HCT116 (cell line): ENCODE measurements at regions not wholly inside any gene's neighbourhood (a gene's known extent, or its start where the extent isn't known, plus 50 kb on each side); places are given as distances from the start of the nearest gene placed in this dataset.

Source experiments
- ATAC-seq: fragments of 200-7000 bp; cut with Tn5 transposase; 2 replicates; pipeline ENCODE4 v1.9.1; 2020; ENCODE audit warnings: mild to moderate bottlenecking, moderate library complexity
- BruUV-seq: library from RNA; stranded (reverse); fragments of 400-500 nt; replicated peaks from 2 replicates; lab custom pipeline; 2021; lab: Mats Ljungman, UMichigan
- CTCF ChIA-PET: fragments of 300-600 bp; sonication (Branson Sonifier 250); formaldehyde crosslinking; loops from one replicate; lab custom pipeline; 2021; ENCODE audit warnings: antibody characterized with exemption; lab: Charles Lee
- POLR2A ChIA-PET: fragments of 300-600, 350-600 bp; sonication (Branson Sonifier 250); formaldehyde crosslinking; loops from one replicate; lab custom pipeline; 2021; ENCODE audit warnings: antibody characterized with exemption; lab: Charles Lee
- RAD21 ChIA-PET, 2 experiments: fragments of 300-600 bp; sonication (Branson Sonifier 250); formaldehyde crosslinking; loops; one replicate each; lab custom pipeline; 2023; ENCODE audit warnings: low total read pairs in 2 of 2; ENCODE audit not compliant: uncharacterized antibody in 2 of 2, unreplicated experiment in 2 of 2, low non-redundant PET in 1 of 2; lab: Charles Lee
- DNase-seq: peaks from one replicate; pipeline ENCODE4 v3.0.0-alpha.2; 2010; ENCODE audit warnings: low read depth, low spot score
- H2AFZ ChIP-seq: fragments of 200-600 bp; shearing (Covaris generic), sonication (generic); 2 replicates; pipeline ENCODE4 v1.6.1; 2017; ENCODE audit warnings: low read depth, mixed run types, mixed read lengths, antibody characterized with exemption, low read length; ENCODE audit not compliant: poor library complexity, severe bottlenecking
- H3K27ac ChIP-seq: 2 replicates; pipeline ENCODE4 v1.5.1; 2012; ENCODE audit warnings: low read depth, low read length
- H3K27me3 ChIP-seq: fragments of 200-600 bp; sonication (generic); 2 replicates; pipeline ENCODE4 v1.6.1; 2016; ENCODE audit warnings: mixed run types, low read length, mixed read lengths; ENCODE audit not compliant: insufficient read depth
- H3K36me3 ChIP-seq, 2 experiments: fragments of 200-500 bp in 1 of 2; fragments of 200-600 bp in 1 of 2; sonication (Bioruptor generic) in 1 of 2; sonication (generic) in 1 of 2; 2 replicates each; pipeline versions ENCODE4 v1.5.1 to v1.6.1; 2014 to 2016; ENCODE audit warnings: low read length in 2 of 2, inconsistent platforms in 1 of 2, mixed read lengths in 1 of 2, mixed run types in 1 of 2; ENCODE audit not compliant: insufficient read depth in 2 of 2, control insufficient read depth in 1 of 2
- H3K4me1 ChIP-seq, 2 experiments: fragments of 200-600 bp in 1 of 2; sonication (generic) in 1 of 2; 2 replicates each; pipeline versions ENCODE4 v1.5.1 to v1.6.1; 2012 to 2017; ENCODE audit warnings: low read length in 2 of 2, inconsistent platforms in 1 of 2, mild to moderate bottlenecking in 1 of 2, mixed read lengths in 1 of 2, mixed run types in 1 of 2, moderate library complexity in 1 of 2; ENCODE audit not compliant: insufficient read depth in 2 of 2, control insufficient read depth in 1 of 2
- H3K4me2 ChIP-seq: fragments of 200-600 bp; sonication (generic); 2 replicates; pipeline ENCODE4 v1.6.1; 2017; ENCODE audit warnings: mixed run types, low read length, mixed read lengths
- H3K4me3 ChIP-seq, 2 experiments: fragments of 200-600 bp in 1 of 2; sonication (generic) in 1 of 2; replicated peaks in 1 of 2; 2 replicates each; pipeline ENCODE4 v1.5.1; 2011 to 2016; ENCODE audit warnings: low read length in 2 of 2, control low read depth in 1 of 2, low read depth in 1 of 2, mild to moderate bottlenecking in 1 of 2, mixed read lengths in 1 of 2, mixed run types in 1 of 2
- H3K79me2 ChIP-seq: fragments of 200-600 bp; sonication (generic); 2 replicates; pipeline ENCODE4 v1.6.1; 2017; ENCODE audit warnings: mild to moderate bottlenecking, mixed run types, low read length, moderate library complexity, mixed read lengths; ENCODE audit not compliant: insufficient read depth
- H3K9ac ChIP-seq: fragments of 200-600 bp; sonication (generic); 2 replicates; pipeline ENCODE4 v1.6.1; 2016; ENCODE audit warnings: low read length, mixed read lengths
- H3K9me2 ChIP-seq: fragments of 200-600 bp; sonication (generic), shearing (Covaris generic); 2 replicates; pipeline ENCODE4 v1.6.1; 2017; ENCODE audit warnings: mixed run types, mild to moderate bottlenecking, moderate library complexity; ENCODE audit not compliant: insufficient read depth
- H3K9me3 ChIP-seq, 2 experiments: fragments of 200-500 bp in 1 of 2; fragments of 200-600 bp in 1 of 2; sonication (Bioruptor generic) in 1 of 2; sonication (generic) in 1 of 2; 2 replicates each; pipeline ENCODE4 v1.6.1; 2014 to 2017; ENCODE audit warnings: low read length in 2 of 2, mixed read lengths in 2 of 2, inconsistent platforms in 1 of 2, low read depth in 1 of 2, mild to moderate bottlenecking in 1 of 2, mixed run types in 1 of 2, moderate library complexity in 1 of 2; ENCODE audit not compliant: control insufficient read depth in 1 of 2, insufficient read depth in 1 of 2
- H4K20me1 ChIP-seq: fragments of 200-600 bp; sonication (generic), shearing (Covaris generic); 2 replicates; pipeline ENCODE4 v1.6.1; 2017; ENCODE audit warnings: mixed run types, mild to moderate bottlenecking, moderate library complexity; ENCODE audit not compliant: insufficient read depth
- CEBPB ChIP-seq: IDR thresholded peaks from 2 replicates; pipeline ENCODE4 v1.6.1; 2012; ENCODE audit warnings: low read depth
- EGR1 ChIP-seq: IDR thresholded peaks from 2 replicates; pipeline ENCODE4 v1.6.1; 2012; ENCODE audit warnings: low read depth
- ELF1 ChIP-seq: IDR thresholded peaks from 2 replicates; pipeline ENCODE4 v1.6.1; 2012; ENCODE audit warnings: low read depth, borderline replicate concordance
- EZH2 ChIP-seq: fragments of 200-600 bp; sonication (generic); IDR thresholded peaks from 2 replicates; pipeline ENCODE4 v1.6.1; 2017; ENCODE audit warnings: antibody characterized with exemption, mixed run types
- EZH2phosphoT487 ChIP-seq: fragments of 200-600 bp; IDR thresholded peaks from 2 replicates; pipeline ENCODE4 v1.6.1; 2018; ENCODE audit warnings: antibody characterized with exemption, borderline replicate concordance
- FOSL1 ChIP-seq: IDR thresholded peaks from 2 replicates; pipeline ENCODE4 v1.6.1; 2012; ENCODE audit warnings: low read depth
- JUND ChIP-seq: IDR thresholded peaks from 2 replicates; pipeline ENCODE4 v1.6.1; 2012
- MAX ChIP-seq: IDR thresholded peaks from 2 replicates; pipeline ENCODE4 v1.6.1; 2012
- POLR2A ChIP-seq: IDR thresholded peaks from 2 replicates; pipeline ENCODE4 v1.7.0; 2011; ENCODE audit warnings: borderline replicate concordance; ENCODE audit not compliant: insufficient read depth, insufficient read length; ENCODE audit errors: extremely low read depth
- POLR2AphosphoS5 ChIP-seq: IDR thresholded peaks from 2 replicates; pipeline ENCODE4 v1.6.1; 2011; ENCODE audit warnings: mild to moderate bottlenecking, low read depth, low read length, moderate library complexity
- RAD21 ChIP-seq: IDR thresholded peaks from 2 replicates; pipeline ENCODE4 v1.6.1; 2012; ENCODE audit warnings: low read depth, mild to moderate bottlenecking
- SIN3A ChIP-seq: IDR thresholded peaks from 2 replicates; pipeline ENCODE4 v1.6.1; 2012; ENCODE audit warnings: low read depth
- SP1 ChIP-seq: IDR thresholded peaks from 2 replicates; pipeline ENCODE4 v1.6.1; 2012; ENCODE audit warnings: low read depth
- SRF ChIP-seq: IDR thresholded peaks from 2 replicates; pipeline ENCODE4 v1.6.1; 2012; ENCODE audit warnings: low read depth
- YY1 ChIP-seq: IDR thresholded peaks from 2 replicates; pipeline ENCODE4 v1.6.1; 2011; ENCODE audit warnings: low read length, low read depth, moderate library complexity, mild to moderate bottlenecking; ENCODE audit not compliant: insufficient replicate concordance; ENCODE audit errors: extremely low read depth
- ZBTB33 ChIP-seq: IDR thresholded peaks from 2 replicates; pipeline ENCODE4 v1.6.1; 2011; ENCODE audit warnings: mild to moderate bottlenecking, low read length, moderate library complexity; ENCODE audit not compliant: insufficient replicate concordance; ENCODE audit errors: extremely low read depth
- ZFX ChIP-seq: fragments of 450-650 bp; IDR thresholded peaks from 2 replicates; pipeline ENCODE4 v1.6.1; 2017
- ZNF274 ChIP-seq: fragments of 200-500 bp; sonication (Bioruptor generic); IDR thresholded peaks from 2 replicates; pipeline ENCODE4 v1.6.1; 2014; ENCODE audit warnings: mild to moderate bottlenecking, low read depth, low read length, inconsistent platforms
- intact Hi-C: fragments of 100-400 bp; cut with micrococcal nuclease; formaldehyde crosslinking; loops from 2 replicates; pipeline ENCODE4 v1.10.0; 2022
- TF ChIP-seq, protein P1 (sequence below), 3 experiments: fragments of 200-600 bp in 1 of 3; sonication (generic) in 1 of 3; IDR thresholded peaks in 2 of 3; conservative IDR thresholded peaks in 1 of 3; 2 replicates each; pipeline ENCODE4 v1.5.1; 2012 to 2017; ENCODE audit warnings: low read depth in 2 of 3, low read length in 2 of 3, antibody characterized with exemption in 1 of 3, borderline replicate concordance in 1 of 3, control low read depth in 1 of 3, mild to moderate bottlenecking in 1 of 3, mixed read lengths in 1 of 3, mixed run types in 1 of 3, moderate library complexity in 1 of 3; ENCODE audit not compliant: insufficient read depth in 1 of 3
- TF ChIP-seq, protein P2 (sequence below): IDR thresholded peaks from 2 replicates; pipeline ENCODE4 v1.6.1; 2012

DNA sequence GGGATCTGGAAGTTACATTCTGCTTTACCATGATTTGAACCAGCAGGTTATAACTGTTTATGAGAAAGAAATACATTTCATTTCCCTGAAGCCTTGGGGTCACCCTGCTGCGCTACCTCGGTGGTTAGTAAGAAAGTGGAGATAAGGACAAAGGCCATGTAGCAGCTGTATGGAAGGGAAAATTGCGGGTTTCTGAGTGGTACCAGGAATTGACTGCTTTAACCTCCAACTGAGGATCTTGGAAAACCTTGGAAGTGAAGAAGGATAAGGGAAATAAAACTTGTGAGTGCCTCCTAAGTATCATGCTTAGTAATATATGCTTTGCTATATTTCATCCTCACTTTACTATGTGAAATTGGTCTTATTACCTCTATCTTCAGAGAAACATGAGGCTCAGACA, 76.1 kb upstream of the GAP43 start:
- RAD21 ChIA-PET: no interaction called here

More for the DNA sequence above, 76.1 kb upstream of the GAP43 start:
- no peak overlapping the region for H2AFZ ChIP-seq
- no peak overlapping the region for H3K27ac ChIP-seq
- no peaks in the 10 kb centered on the region for H3K36me3 ChIP-seq
- H3K9me3 ChIP-seq: no peaks in the 10 kb centered on the region
- H3K4me3 ChIP-seq: no peak overlapping the region
- H3K4me1 ChIP-seq: no peaks in the 10 kb centered on the region
- H3K9ac ChIP-seq: no peak overlapping the region
- ChIA-PET CTCF (no interaction called here), POLR2A (no interaction called here)
- no peaks in the 10 kb centered on the region for H4K20me1 ChIP-seq
- TF ChIP-seq ZBTB33 (no peak), YY1 (no peak), RAD21 (no peak), SP1 (no peak), SIN3A (no peak), POLR2AphosphoS5 (no peak), ELF1 (no peak), POLR2A (no peak), JUND (no peak), MAX (no peak), EZH2phosphoT487 (no peak), EZH2 (no peak), ZFX (no peak), ZNF274 (no peak), SRF (no peak), CEBPB (no peak), EGR1 (no peak), FOSL1 (no peak)
- TF ChIP-seq, protein P1, sequence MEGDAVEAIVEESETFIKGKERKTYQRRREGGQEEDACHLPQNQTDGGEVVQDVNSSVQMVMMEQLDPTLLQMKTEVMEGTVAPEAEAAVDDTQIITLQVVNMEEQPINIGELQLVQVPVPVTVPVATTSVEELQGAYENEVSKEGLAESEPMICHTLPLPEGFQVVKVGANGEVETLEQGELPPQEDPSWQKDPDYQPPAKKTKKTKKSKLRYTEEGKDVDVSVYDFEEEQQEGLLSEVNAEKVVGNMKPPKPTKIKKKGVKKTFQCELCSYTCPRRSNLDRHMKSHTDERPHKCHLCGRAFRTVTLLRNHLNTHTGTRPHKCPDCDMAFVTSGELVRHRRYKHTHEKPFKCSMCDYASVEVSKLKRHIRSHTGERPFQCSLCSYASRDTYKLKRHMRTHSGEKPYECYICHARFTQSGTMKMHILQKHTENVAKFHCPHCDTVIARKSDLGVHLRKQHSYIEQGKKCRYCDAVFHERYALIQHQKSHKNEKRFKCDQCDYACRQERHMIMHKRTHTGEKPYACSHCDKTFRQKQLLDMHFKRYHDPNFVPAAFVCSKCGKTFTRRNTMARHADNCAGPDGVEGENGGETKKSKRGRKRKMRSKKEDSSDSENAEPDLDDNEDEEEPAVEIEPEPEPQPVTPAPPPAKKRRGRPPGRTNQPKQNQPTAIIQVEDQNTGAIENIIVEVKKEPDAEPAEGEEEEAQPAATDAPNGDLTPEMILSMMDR (IDR thresholded peaks at IDR 0.05 in 2 of 3, conservative IDR thresholded peaks at IDR 0.05 in 1 of 3; ENCODE audit: borderline replicate concordance in 1 of 3, insufficient read depth in 1 of 3, low read depth in 2 of 3, low read length in 2 of 3): no peak
- TF ChIP-seq, protein P2, sequence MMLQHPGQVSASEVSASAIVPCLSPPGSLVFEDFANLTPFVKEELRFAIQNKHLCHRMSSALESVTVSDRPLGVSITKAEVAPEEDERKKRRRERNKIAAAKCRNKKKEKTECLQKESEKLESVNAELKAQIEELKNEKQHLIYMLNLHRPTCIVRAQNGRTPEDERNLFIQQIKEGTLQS: no peak
- DNase-seq (no peak), ATAC-seq (no peak)
- intact Hi-C loops: no loop called here
- no peaks in the 10 kb centered on the region for H3K9me2 ChIP-seq
- no peaks in the 10 kb centered on the region for H3K79me2 ChIP-seq
- H3K4me2 ChIP-seq: no peak overlapping the region
- BruUV-seq: no TSS peak
- no peaks in the 10 kb centered on the region for H3K27me3 ChIP-seq
